NCI-H2196 treated with DMSO at 0.1 percent for 48 hours (cell line): ENCODE measurements at regions not wholly inside any gene's neighbourhood (a gene's known extent, or its start where the extent isn't known, plus 50 kb on each side); places are given as distances from the start of the nearest gene placed in this dataset.

Experiments used
- DNase-seq: peaks from one replicate; lab custom pipeline; 2025; ENCODE audit not compliant: unreplicated experiment; lab: John Stamatoyannopoulos, UW

GRCh38 chr15:38692789-38693062 lies 128.1 kb upstream of the RASGRP1 start:
- no peak for DNase-seq

GRCh38 chr15:38695249-38696108 lies 130.9 kb upstream of the RASGRP1 start:
- DNase-seq: no peak

- DNase-seq: no peak
Observed at GRCh38 chr15:38696109-38696727, 131.6 kb upstream of the RASGRP1 start.

GRCh38 chr15:38696790-38697495 lies 132.3 kb upstream of the RASGRP1 start:
- no peak for DNase-seq

GRCh38 chr15:38698254-38698653 lies 133.6 kb upstream of the RASGRP1 start:
- DNase-seq: no peak

- peak; percentile 6 for DNase-seq
Observed at GRCh38 chr15:38699633-38700230, 135.1 kb upstream of the RASGRP1 start.

- DNase-seq: no peak
Observed at GRCh38 chr15:38701149-38701548, 136.5 kb upstream of the RASGRP1 start.

GRCh38 chr15:38702178-38702912 lies 137.7 kb upstream of the RASGRP1 start:
- peak; percentile 15 for DNase-seq

- DNase-seq: no peak
Observed at GRCh38 chr15:38705436-38706219, 141.0 kb upstream of the RASGRP1 start.

- DNase-seq: no peak
Observed at GRCh38 chr15:38706956-38707355, 142.3 kb upstream of the RASGRP1 start.

- DNase-seq: peak; percentile 5
Observed at GRCh38 chr15:38707802-38708671, 143.4 kb upstream of the RASGRP1 start.

- DNase-seq: no peak
Observed at GRCh38 chr15:38708672-38709180, 144.1 kb upstream of the RASGRP1 start.

- no peak for DNase-seq
Observed at GRCh38 chr15:38709196-38709595, 144.6 kb upstream of the RASGRP1 start.

- no peak for DNase-seq
Observed at GRCh38 chr15:38714309-38715072, 149.9 kb upstream of the RASGRP1 start.

GRCh38 chr15:38720893-38721567 lies 156.4 kb upstream of the RASGRP1 start:
- DNase-seq: no peak

GRCh38 chr15:38721568-38721945 lies 156.9 kb upstream of the RASGRP1 start:
- no peak for DNase-seq

- DNase-seq: no peak
Observed at GRCh38 chr15:38722236-38722635, 157.6 kb upstream of the RASGRP1 start.

GRCh38 chr15:38724827-38725226 lies 160.2 kb upstream of the RASGRP1 start:
- DNase-seq: no peak
